DND-41 (cell line): ENCODE measurements at regions not wholly inside any gene's neighbourhood (a gene's known extent, or its start where the extent isn't known, plus 50 kb on each side); places are given as distances from the start of the nearest gene placed in this dataset.

Experiments used
- EZH2 ChIP-seq: IDR thresholded peaks from 3 replicates; pipeline ENCODE4 v1.6.1; 2012; ENCODE audit warnings: borderline replicate concordance, low read depth, mild to moderate bottlenecking, moderate library complexity, low read length, inconsistent platforms; ENCODE audit not compliant: severe bottlenecking
- TF ChIP-seq, protein P1 (sequence below): IDR thresholded peaks from 2 replicates; pipeline ENCODE4 v1.5.1; 2012; ENCODE audit warnings: borderline replicate concordance, low read length, moderate library complexity, mild to moderate bottlenecking; ENCODE audit not compliant: poor library complexity, severe bottlenecking; ENCODE audit errors: extremely low read depth

GRCh38 chr1:83741770-83742169 is 257.2 kb downstream of the TTLL7 start:
- TF ChIP-seq, protein P1, sequence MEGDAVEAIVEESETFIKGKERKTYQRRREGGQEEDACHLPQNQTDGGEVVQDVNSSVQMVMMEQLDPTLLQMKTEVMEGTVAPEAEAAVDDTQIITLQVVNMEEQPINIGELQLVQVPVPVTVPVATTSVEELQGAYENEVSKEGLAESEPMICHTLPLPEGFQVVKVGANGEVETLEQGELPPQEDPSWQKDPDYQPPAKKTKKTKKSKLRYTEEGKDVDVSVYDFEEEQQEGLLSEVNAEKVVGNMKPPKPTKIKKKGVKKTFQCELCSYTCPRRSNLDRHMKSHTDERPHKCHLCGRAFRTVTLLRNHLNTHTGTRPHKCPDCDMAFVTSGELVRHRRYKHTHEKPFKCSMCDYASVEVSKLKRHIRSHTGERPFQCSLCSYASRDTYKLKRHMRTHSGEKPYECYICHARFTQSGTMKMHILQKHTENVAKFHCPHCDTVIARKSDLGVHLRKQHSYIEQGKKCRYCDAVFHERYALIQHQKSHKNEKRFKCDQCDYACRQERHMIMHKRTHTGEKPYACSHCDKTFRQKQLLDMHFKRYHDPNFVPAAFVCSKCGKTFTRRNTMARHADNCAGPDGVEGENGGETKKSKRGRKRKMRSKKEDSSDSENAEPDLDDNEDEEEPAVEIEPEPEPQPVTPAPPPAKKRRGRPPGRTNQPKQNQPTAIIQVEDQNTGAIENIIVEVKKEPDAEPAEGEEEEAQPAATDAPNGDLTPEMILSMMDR, result no peak
- TF ChIP-seq EZH2, result no peak
